AG04450 (cell line): ENCODE measurements at regions not wholly inside any gene's neighbourhood (a gene's known extent, or its start where the extent isn't known, plus 50 kb on each side); places are given as distances from the start of the nearest gene placed in this dataset.
"Not testable (repeated sequence)": the region's sequence is repeated elsewhere in the genome, so short reads cannot be mapped to it uniquely, and the experiment has no call there.

Source experiments
- CTCF ChIA-PET: fragments of 300-600, 350-600 bp; formaldehyde crosslinking; extraction: SDS; loops from one replicate; lab custom pipeline; 2022; ENCODE audit warnings: antibody characterized with exemption, inconsistent platforms; lab: Charles Lee
- POLR2A ChIA-PET: fragments of 350-600 bp; formaldehyde crosslinking; extraction: SDS; loops from one replicate; lab custom pipeline; 2021; ENCODE audit warnings: antibody characterized with exemption, inconsistent platforms; lab: Yijun Ruan, JAX
- DNase-seq: peaks from one replicate; pipeline ENCODE4 v3.0.0-alpha.2; 2011; ENCODE audit warnings: low read depth, low spot score
- H3K27ac ChIP-seq: one replicate; pipeline ENCODE4 v1.5.1; 2012; ENCODE audit warnings: low read depth, low read length, control low read depth
- H3K27me3 ChIP-seq: one replicate; pipeline ENCODE4 v1.6.0; 2012; ENCODE audit warnings: low read length; ENCODE audit not compliant: control insufficient read depth, insufficient read depth
- H3K4me3 ChIP-seq: 2 replicates; pipeline ENCODE4 v1.5.1; 2011; ENCODE audit warnings: mild to moderate bottlenecking, low read depth, low read length, control low read depth
- H3K9me3 ChIP-seq: 2 replicates; pipeline ENCODE4 v1.5.1; 2012; ENCODE audit warnings: low read length; ENCODE audit not compliant: control insufficient read depth, insufficient read depth
- TF ChIP-seq, protein P1 (sequence below): IDR thresholded peaks from 2 replicates; pipeline ENCODE4 v1.5.1; 2011; ENCODE audit warnings: low read depth, low read length, control low read depth, inconsistent platforms

DNA sequence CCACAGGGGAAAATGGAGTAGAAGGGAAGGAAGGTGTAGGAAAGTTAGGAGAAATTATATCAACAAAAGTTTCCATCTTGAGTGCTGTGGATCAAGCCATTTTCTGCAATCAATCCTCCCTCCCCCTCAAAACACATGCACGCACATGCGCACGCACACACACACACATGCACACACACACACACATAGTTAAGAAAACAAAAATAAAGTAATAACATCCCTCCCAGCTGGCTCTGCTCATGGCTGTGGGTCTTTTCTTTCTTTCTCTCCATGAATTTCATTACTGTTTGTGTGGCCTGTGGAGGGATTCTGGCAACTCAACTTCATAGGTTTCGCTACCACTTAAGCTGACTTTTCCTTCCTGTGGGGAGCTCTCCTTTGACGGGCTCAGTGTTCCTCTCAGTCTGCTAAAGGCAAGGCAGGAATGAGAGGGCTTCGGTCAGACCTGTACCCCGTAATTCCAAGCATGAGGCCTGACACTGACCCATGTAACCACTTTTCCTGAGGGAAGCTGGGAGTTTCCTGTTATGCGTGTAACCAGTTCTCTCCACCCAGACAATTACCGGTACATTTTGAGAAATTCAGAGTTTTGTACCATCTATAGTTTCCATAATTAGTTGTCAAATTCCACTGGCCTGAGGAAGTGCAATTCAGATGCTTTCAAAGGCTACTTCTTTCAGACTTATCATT lies 79.8 kb downstream of the ZNF92 start:
- H3K27ac ChIP-seq: no peak overlapping the region
- H3K27me3 ChIP-seq: peaks cover 3% of the 10 kb centered on the region
- TF ChIP-seq, protein P1, sequence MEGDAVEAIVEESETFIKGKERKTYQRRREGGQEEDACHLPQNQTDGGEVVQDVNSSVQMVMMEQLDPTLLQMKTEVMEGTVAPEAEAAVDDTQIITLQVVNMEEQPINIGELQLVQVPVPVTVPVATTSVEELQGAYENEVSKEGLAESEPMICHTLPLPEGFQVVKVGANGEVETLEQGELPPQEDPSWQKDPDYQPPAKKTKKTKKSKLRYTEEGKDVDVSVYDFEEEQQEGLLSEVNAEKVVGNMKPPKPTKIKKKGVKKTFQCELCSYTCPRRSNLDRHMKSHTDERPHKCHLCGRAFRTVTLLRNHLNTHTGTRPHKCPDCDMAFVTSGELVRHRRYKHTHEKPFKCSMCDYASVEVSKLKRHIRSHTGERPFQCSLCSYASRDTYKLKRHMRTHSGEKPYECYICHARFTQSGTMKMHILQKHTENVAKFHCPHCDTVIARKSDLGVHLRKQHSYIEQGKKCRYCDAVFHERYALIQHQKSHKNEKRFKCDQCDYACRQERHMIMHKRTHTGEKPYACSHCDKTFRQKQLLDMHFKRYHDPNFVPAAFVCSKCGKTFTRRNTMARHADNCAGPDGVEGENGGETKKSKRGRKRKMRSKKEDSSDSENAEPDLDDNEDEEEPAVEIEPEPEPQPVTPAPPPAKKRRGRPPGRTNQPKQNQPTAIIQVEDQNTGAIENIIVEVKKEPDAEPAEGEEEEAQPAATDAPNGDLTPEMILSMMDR: no peak
- POLR2A ChIA-PET: no interaction called here
- no peak overlapping the region for H3K4me3 ChIP-seq
- DNase-seq: no peak
- CTCF ChIA-PET: no interaction called here
- H3K9me3 ChIP-seq: no peaks in the 10 kb centered on the region

DNA sequence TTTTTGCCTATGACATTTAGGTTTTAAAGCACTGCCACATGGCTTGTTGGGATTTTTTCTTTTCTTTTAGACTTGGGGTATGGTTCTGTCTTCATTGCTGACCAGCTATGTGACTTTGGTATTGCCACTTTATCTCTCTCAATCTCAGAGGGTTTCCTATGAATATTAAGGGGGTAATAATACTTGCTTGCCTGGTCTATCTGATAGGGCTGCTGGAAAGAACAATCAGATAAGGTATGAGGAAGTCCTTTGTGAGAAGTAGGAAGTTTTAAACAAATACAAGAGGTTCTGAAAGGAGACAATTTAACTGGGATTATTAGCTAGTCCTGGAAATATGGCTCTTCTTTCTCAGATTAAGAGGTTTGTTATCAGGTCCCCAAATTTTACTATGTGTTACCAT lies 80.8 kb downstream of the ZNF92 start:
- Histone ChIP-seq H3K9me3 (no peaks in the 10 kb centered on the region), H3K27me3 (peaks cover 3% of the 10 kb centered on the region), H3K27ac (no peak overlapping the region), H3K4me3 (no peak overlapping the region)
- DNase-seq: no peak
- TF ChIP-seq, protein P1: no peak
- POLR2A ChIA-PET: no interaction called here
- CTCF ChIA-PET: no interaction called here

DNA sequence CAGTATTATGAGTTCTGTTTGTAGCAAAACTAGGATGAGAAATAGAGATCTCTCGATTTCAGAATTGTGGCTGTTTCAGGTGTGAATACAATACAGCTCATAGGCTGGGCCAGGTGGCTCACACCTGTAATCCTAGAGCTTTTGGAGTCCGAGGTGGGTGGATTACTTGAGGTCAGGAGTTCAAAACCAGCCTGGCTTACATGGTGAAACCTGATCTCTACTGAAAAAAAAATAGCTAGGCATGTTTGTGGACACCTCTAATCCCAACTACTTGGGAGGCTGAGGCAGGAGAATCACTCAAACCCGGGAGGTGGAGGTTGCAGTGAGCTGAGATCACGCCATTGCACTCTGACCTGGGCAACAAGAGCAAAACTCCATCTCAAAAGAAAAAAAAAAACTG lies 81.4 kb downstream of the ZNF92 start:
- POLR2A ChIA-PET, CTCF ChIA-PET: not testable (repeated sequence)

DNA sequence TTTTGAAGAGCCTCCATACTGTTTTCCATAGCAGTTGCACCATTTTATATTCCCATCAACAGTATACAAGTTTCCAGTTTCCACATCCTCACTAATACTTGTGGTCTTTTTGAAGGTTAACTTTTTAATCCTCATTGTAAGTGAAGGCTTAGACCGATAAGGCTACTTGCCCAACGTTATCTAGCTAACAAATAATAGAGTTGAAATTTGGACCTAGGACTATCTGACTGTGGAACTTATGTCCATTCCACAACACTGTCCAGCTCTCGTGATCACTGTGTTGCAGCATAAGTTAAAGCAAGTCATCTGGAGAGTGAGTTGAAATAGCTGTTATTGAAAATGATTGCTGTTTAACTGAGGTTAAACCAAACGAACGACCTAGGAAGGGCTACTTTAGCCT lies 84.0 kb downstream of the ZNF92 start:
- Histone ChIP-seq H3K27me3 (no peaks in the 10 kb centered on the region), H3K4me3 (no peak overlapping the region), H3K27ac (no peak overlapping the region), H3K9me3 (no peaks in the 10 kb centered on the region)
- POLR2A ChIA-PET: no interaction called here
- no peak for DNase-seq
- TF ChIP-seq, protein P1: no peak
- CTCF ChIA-PET: no interaction called here

More for the DNA sequence above, 81.4 kb downstream of the ZNF92 start:
- not testable (repeated sequence) for H3K4me3 ChIP-seq, H3K27me3 ChIP-seq, H3K9me3 ChIP-seq, H3K27ac ChIP-seq, DNase-seq

DNA sequence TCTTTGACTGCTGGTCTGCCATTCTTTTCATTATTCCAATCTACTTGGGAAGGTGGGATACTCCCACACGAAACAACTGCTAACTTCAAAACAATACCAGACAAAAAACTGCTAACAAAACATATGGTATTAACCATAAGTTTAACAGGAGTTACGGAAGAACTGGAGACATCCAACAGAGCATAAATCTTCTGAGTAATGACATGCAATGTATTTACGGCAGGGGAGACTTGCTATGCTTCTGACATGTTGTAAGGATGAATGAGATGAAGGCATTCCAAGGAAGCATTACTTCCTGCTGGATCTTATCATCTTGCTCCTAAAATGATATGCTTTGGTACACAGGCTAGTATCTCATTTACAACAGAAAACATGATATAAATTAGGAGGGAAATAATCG lies 85.8 kb downstream of the ZNF92 start:
- ChIA-PET POLR2A (no interaction called here), CTCF (no interaction called here)
- DNase-seq: no peak

More for the DNA sequence above, 85.8 kb downstream of the ZNF92 start:
- TF ChIP-seq, protein P1: no peak
- Histone ChIP-seq H3K27ac (no peak overlapping the region), H3K27me3 (no peaks in the 10 kb centered on the region), H3K4me3 (no peak overlapping the region), H3K9me3 (no peaks in the 10 kb centered on the region)
